GM12891 (cell line): ENCODE measurements at regions not wholly inside any gene's neighbourhood (a gene's known extent, or its start where the extent isn't known, plus 50 kb on each side); places are given as distances from the start of the nearest gene placed in this dataset.

Source experiments
- PAX5 ChIP-seq: IDR thresholded peaks from 2 replicates; pipeline ENCODE4 v1.6.1; 2011; ENCODE audit warnings: low read length, moderate library complexity, mild to moderate bottlenecking; ENCODE audit not compliant: insufficient read depth, severe bottlenecking
- POLR2A ChIP-seq: IDR thresholded peaks from 2 replicates; pipeline ENCODE4 v1.6.1; 2011; ENCODE audit warnings: low read depth, low read length, control low read depth
- POLR2AphosphoS5 ChIP-seq: IDR thresholded peaks from 2 replicates; pipeline ENCODE4 v1.6.1; 2011; ENCODE audit warnings: low read depth, low read length, control low read depth
- SPI1 ChIP-seq: IDR thresholded peaks from 2 replicates; pipeline ENCODE4 v1.6.1; 2011; ENCODE audit warnings: low read depth, low read length, control low read depth
- TAF1 ChIP-seq: IDR thresholded peaks from 2 replicates; pipeline ENCODE4 v1.6.1; 2011; ENCODE audit warnings: low read depth, low read length, control low read depth

DNA sequence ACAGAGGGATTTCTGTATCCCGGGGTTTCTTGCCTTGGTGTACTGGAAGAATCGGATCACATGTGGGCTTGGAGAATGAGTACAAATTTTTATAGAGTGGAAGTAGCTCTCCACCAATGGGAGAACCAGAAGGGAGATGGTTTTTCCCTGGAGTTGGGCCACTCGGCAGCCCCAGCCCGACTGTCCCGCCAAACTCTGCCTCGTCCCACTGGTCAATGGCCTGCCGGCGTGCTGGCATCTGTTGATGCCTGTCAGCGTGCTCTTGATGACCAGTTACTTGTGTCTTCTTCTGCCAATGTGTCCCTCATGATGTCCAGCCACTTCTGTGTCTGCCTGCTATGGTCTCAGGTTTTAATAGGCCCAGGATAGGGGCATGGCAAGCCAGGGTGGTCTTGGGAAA is 100.5 kb downstream of the CFAP44 start:
- TF ChIP-seq POLR2A (no peak), SPI1 (no peak), POLR2AphosphoS5 (no peak), TAF1 (no peak), PAX5 (no peak)
